ENCODE measurements at regions not wholly inside any gene's neighbourhood (a gene's known extent, or its start where the extent isn't known, plus 50 kb on each side); places are given as distances from the start of the nearest gene placed in this dataset.

- H3K4me3 ChIP-seq (ENCODE audit: low read depth, low read length): no peak overlapping the region
- TF ChIP-seq CTCF (IDR thresholded peaks at IDR 0.05; ENCODE audit: low read depth, low read length, missing control alignments): no peak
- in situ Hi-C loops (cut with HindIII; ENCODE audit: low sequenced_read_pairs): no loop called here
Measured at GRCh38 chr3:180390313-180390712, 211.7 kb upstream of the TTC14 start.

GRCh38 chr3:180391001-180391400 is 211.0 kb upstream of the TTC14 start:
- in situ Hi-C loops (cut with HindIII; ENCODE audit: low sequenced_read_pairs): no loop called here
- TF ChIP-seq CTCF (IDR thresholded peaks at IDR 0.05; ENCODE audit: low read depth, low read length, missing control alignments): no peak
- DNase-seq (ENCODE audit: low read depth): no peak
- no peak overlapping the region for H3K4me3 ChIP-seq (ENCODE audit: low read depth, low read length)

More at GRCh38 chr3:180390313-180390712, 211.7 kb upstream of the TTC14 start:
- DNase-seq (ENCODE audit: low read depth): no peak

GRCh38 chr3:180401226-180401625 is 200.7 kb upstream of the TTC14 start:
- in situ Hi-C loops (cut with HindIII; ENCODE audit: low sequenced_read_pairs): no loop called here
- no peak for TF ChIP-seq CTCF (IDR thresholded peaks at IDR 0.05; ENCODE audit: low read depth, low read length, missing control alignments)
- DNase-seq (ENCODE audit: low read depth): no peak
- H3K4me3 ChIP-seq (ENCODE audit: low read depth, low read length): no peak overlapping the region

GRCh38 chr3:180402471-180403073 is 199.4 kb upstream of the TTC14 start:
- H3K4me3 ChIP-seq (ENCODE audit: low read depth, low read length): no peak overlapping the region
- no peak for TF ChIP-seq CTCF (IDR thresholded peaks at IDR 0.05; ENCODE audit: low read depth, low read length, missing control alignments)
- no peak for DNase-seq (ENCODE audit: low read depth)
- in situ Hi-C loops (cut with HindIII; ENCODE audit: low sequenced_read_pairs): no loop called here

- no peak overlapping the region for H3K4me3 ChIP-seq (ENCODE audit: low read depth, low read length)
- no peak for DNase-seq (ENCODE audit: low read depth)
- in situ Hi-C loops (cut with HindIII; ENCODE audit: low sequenced_read_pairs): no loop called here
Measured at GRCh38 chr3:180403156-180403555, 198.8 kb upstream of the TTC14 start.

GRCh38 chr3:180408654-180409053 is 193.3 kb upstream of the TTC14 start:
- in situ Hi-C loops (cut with HindIII; ENCODE audit: low sequenced_read_pairs): no loop called here
- no peak overlapping the region for H3K4me3 ChIP-seq (ENCODE audit: low read depth, low read length)
- no peak for DNase-seq (ENCODE audit: low read depth)
- TF ChIP-seq CTCF (IDR thresholded peaks at IDR 0.05; ENCODE audit: low read depth, low read length, missing control alignments): no peak

More at GRCh38 chr3:180403156-180403555, 198.8 kb upstream of the TTC14 start:
- no peak for TF ChIP-seq CTCF (IDR thresholded peaks at IDR 0.05; ENCODE audit: low read depth, low read length, missing control alignments)
